DND-41 (cell line): ENCODE measurements at regions not wholly inside any gene's neighbourhood (a gene's known extent, or its start where the extent isn't known, plus 50 kb on each side); places are given as distances from the start of the nearest gene placed in this dataset.

Experiments
- ATAC-seq: fragments of 200-7000 bp; cut with Tn5 transposase; 3 replicates; pipeline ENCODE4 v1.9.1; 2021; ENCODE audit warnings: low read depth; ENCODE audit not compliant: insufficient read depth
- DNase-seq: peaks from one replicate; pipeline ENCODE4 v3.0.0-alpha.2; 2020
- H2AFZ ChIP-seq: 2 replicates; pipeline ENCODE4 v1.6.0; 2012; ENCODE audit warnings: low read depth, low read length
- H3K27ac ChIP-seq: 2 replicates; pipeline ENCODE4 v1.5.1; 2012; ENCODE audit warnings: low read length, inconsistent platforms
- H3K27me3 ChIP-seq: fragments of 200-600 bp; sonication (generic); 2 replicates; pipeline ENCODE4 v1.6.0; 2012; ENCODE audit warnings: low read length, mild to moderate bottlenecking, inconsistent platforms; ENCODE audit not compliant: insufficient read depth, poor library complexity
- H3K36me3 ChIP-seq: 2 replicates; pipeline ENCODE4 v1.5.1; 2012; ENCODE audit warnings: low read length, inconsistent platforms; ENCODE audit not compliant: insufficient read depth
- H3K4me1 ChIP-seq: 2 replicates; pipeline ENCODE4 v1.5.1; 2012; ENCODE audit warnings: mild to moderate bottlenecking, low read length; ENCODE audit not compliant: insufficient read depth
- H3K4me2 ChIP-seq: 2 replicates; pipeline ENCODE4 v1.6.0; 2012; ENCODE audit warnings: mild to moderate bottlenecking, moderate library complexity, low read length, inconsistent platforms; ENCODE audit not compliant: insufficient read depth
- H3K4me3 ChIP-seq, 2 experiments: fragments of 200-600 bp in 1 of 2; shearing (Covaris generic) in 1 of 2; 2 replicates each; pipeline ENCODE4 v1.5.1; 2012 to 2016; ENCODE audit warnings: inconsistent platforms in 2 of 2, low read length in 2 of 2, mild to moderate bottlenecking in 2 of 2, low read depth in 1 of 2, moderate library complexity in 1 of 2
- H3K79me2 ChIP-seq: 2 replicates; pipeline ENCODE4 v1.6.0; 2012; ENCODE audit warnings: low read length, inconsistent platforms; ENCODE audit not compliant: insufficient read depth
- H3K9ac ChIP-seq: 2 replicates; pipeline ENCODE4 v1.6.0; 2012; ENCODE audit warnings: low read depth, mild to moderate bottlenecking, inconsistent platforms, low read length, moderate library complexity
- H3K9me3 ChIP-seq: 2 replicates; pipeline ENCODE4 v1.5.1; 2012; ENCODE audit warnings: low read length, moderate library complexity, mild to moderate bottlenecking, inconsistent platforms; ENCODE audit not compliant: insufficient read depth, severe bottlenecking
- H4K20me1 ChIP-seq: 2 replicates; pipeline ENCODE4 v1.6.0; 2012; ENCODE audit warnings: low read length; ENCODE audit not compliant: insufficient read depth
- CTCF ChIP-seq: IDR thresholded peaks from 2 replicates; pipeline ENCODE4 v1.5.1; 2012; ENCODE audit warnings: borderline replicate concordance, low read length, moderate library complexity, mild to moderate bottlenecking; ENCODE audit not compliant: poor library complexity, severe bottlenecking; ENCODE audit errors: extremely low read depth
- EZH2 ChIP-seq: IDR thresholded peaks from 3 replicates; pipeline ENCODE4 v1.6.1; 2012; ENCODE audit warnings: borderline replicate concordance, low read depth, mild to moderate bottlenecking, moderate library complexity, low read length, inconsistent platforms; ENCODE audit not compliant: severe bottlenecking

- Histone ChIP-seq H3K9ac (no peak overlapping the region), H3K36me3 (no peaks in the 10 kb centered on the region), H3K27ac (no peak overlapping the region), H3K79me2 (no peaks in the 10 kb centered on the region), H2AFZ (no peak overlapping the region), H3K4me1 (no peaks in the 10 kb centered on the region), H3K4me3 (no peak overlapping the region), H3K4me2 (no peak overlapping the region), H3K9me3 (no peaks in the 10 kb centered on the region), H3K27me3 (no peaks in the 10 kb centered on the region), H4K20me1 (no peaks in the 10 kb centered on the region)
- TF ChIP-seq CTCF = no peak
- TF ChIP-seq EZH2 = no peak
- DNase-seq (no peak), ATAC-seq (no peak)
Measured at GRCh38 chr12:115102450-115102849, 418.5 kb upstream of the TBX3 start.

GRCh38 chr12:115101520-115101919, 417.5 kb upstream of the TBX3 start:
- H3K4me1 ChIP-seq = no peaks in the 10 kb centered on the region
- no peak overlapping the region for H3K27ac ChIP-seq
- DNase-seq (no peak), ATAC-seq (no peak)
- no peak overlapping the region for H2AFZ ChIP-seq
- no peak overlapping the region for H3K4me3 ChIP-seq
- no peak for TF ChIP-seq CTCF
- TF ChIP-seq EZH2 = no peak
- no peaks in the 10 kb centered on the region for H3K36me3 ChIP-seq
- no peaks in the 10 kb centered on the region for H4K20me1 ChIP-seq
- no peak overlapping the region for H3K9ac ChIP-seq
- H3K27me3 ChIP-seq = no peaks in the 10 kb centered on the region
- H3K9me3 ChIP-seq = no peaks in the 10 kb centered on the region
- H3K79me2 ChIP-seq = no peaks in the 10 kb centered on the region
- no peak overlapping the region for H3K4me2 ChIP-seq

GRCh38 chr12:115097416-115097815, 413.4 kb upstream of the TBX3 start:
- no peaks in the 10 kb centered on the region for H3K4me1 ChIP-seq
- no peaks in the 10 kb centered on the region for H3K36me3 ChIP-seq
- no peak for ATAC-seq
- H3K9me3 ChIP-seq = no peaks in the 10 kb centered on the region
- H3K27me3 ChIP-seq = no peaks in the 10 kb centered on the region
- no peaks in the 10 kb centered on the region for H4K20me1 ChIP-seq
- no peaks in the 10 kb centered on the region for H3K79me2 ChIP-seq
- no peak overlapping the region for H3K4me3 ChIP-seq
- DNase-seq = no peak
- H2AFZ ChIP-seq = no peak overlapping the region
- no peak overlapping the region for H3K4me2 ChIP-seq
- no peak for TF ChIP-seq EZH2
- TF ChIP-seq CTCF = no peak
- no peak overlapping the region for H3K27ac ChIP-seq
- H3K9ac ChIP-seq = no peak overlapping the region
